Caco-2 (cell line): ENCODE measurements at regions not wholly inside any gene's neighbourhood (a gene's known extent, or its start where the extent isn't known, plus 50 kb on each side); places are given as distances from the start of the nearest gene placed in this dataset.

ENCODE experiments used
- BruUV-seq: library from RNA; stranded (reverse); fragments of 400-500 nt; replicated peaks from 2 replicates; lab custom pipeline; 2021; lab: Mats Ljungman, UMichigan
- CTCF ChIA-PET: fragments of 300-600 bp; sonication (Branson Sonifier 250); formaldehyde crosslinking; loops from one replicate; lab custom pipeline; 2022; ENCODE audit warnings: antibody characterized with exemption; lab: Charles Lee
- POLR2A ChIA-PET: fragments of 300-600 bp; sonication (Branson Sonifier 250); formaldehyde crosslinking; loops from one replicate; lab custom pipeline; 2022; ENCODE audit warnings: antibody characterized with exemption; lab: Charles Lee
- DNase-seq, 2 experiments: peaks; one replicate each; pipeline versions ENCODE4 v3.0.0 to v3.0.0-alpha.2; 2020 to 2022
- H3K27me3 ChIP-seq: replicated peaks from 2 replicates; pipeline ENCODE4 v1.6.0; 2011; ENCODE audit warnings: low read length; ENCODE audit not compliant: control insufficient read depth, insufficient read depth
- H3K36me3 ChIP-seq: 2 replicates; pipeline ENCODE4 v1.5.1; 2011; ENCODE audit warnings: low read length; ENCODE audit not compliant: control insufficient read depth, insufficient read depth
- H3K4me1 ChIP-seq: fragments of 250-450 bp; sonication (Bioruptor Pico); 2 replicates; pipeline ENCODE4 v1.5.1; 2020; ENCODE audit warnings: mild to moderate bottlenecking
- H3K4me3 ChIP-seq: 2 replicates; pipeline ENCODE4 v1.5.1; 2011; ENCODE audit warnings: low read depth, mild to moderate bottlenecking, control low read depth, low read length
- H3K9me3 ChIP-seq: fragments of 250-450 bp; sonication (Bioruptor Pico); 2 replicates; pipeline ENCODE4 v1.5.1; 2020; ENCODE audit warnings: mild to moderate bottlenecking, moderate library complexity
- H3K27ac Mint-ChIP-seq: one replicate; pipeline ENCODE4 v1.8.0; 2022; ENCODE audit warnings: mixed read lengths; ENCODE audit not compliant: unreplicated experiment
- H3K27me3 Mint-ChIP-seq: one replicate; pipeline ENCODE4 v1.8.0; 2022; ENCODE audit warnings: mixed read lengths; ENCODE audit not compliant: insufficient read depth, unreplicated experiment
- H3K36me3 Mint-ChIP-seq: one replicate; pipeline ENCODE4 v1.8.0; 2022; ENCODE audit warnings: mild to moderate bottlenecking, mixed read lengths; ENCODE audit not compliant: insufficient read depth, unreplicated experiment
- H3K4me1 Mint-ChIP-seq: one replicate; pipeline ENCODE4 v1.8.0; 2022; ENCODE audit warnings: low read depth, mixed read lengths; ENCODE audit not compliant: unreplicated experiment
- H3K4me3 Mint-ChIP-seq: one replicate; pipeline ENCODE4 v1.8.0; 2022; ENCODE audit warnings: mild to moderate bottlenecking, moderate library complexity, mixed read lengths; ENCODE audit not compliant: unreplicated experiment
- H3K9me3 Mint-ChIP-seq: one replicate; pipeline ENCODE4 v1.8.0; 2022; ENCODE audit warnings: mixed read lengths; ENCODE audit not compliant: unreplicated experiment
- intact Hi-C: fragments of 100-400 bp; cut with micrococcal nuclease; formaldehyde crosslinking; loops from one replicate; pipeline ENCODE4 v1.10.0; 2022; ENCODE audit not compliant: unreplicated experiment
- TF ChIP-seq, protein P1 (sequence below), 2 experiments: fragments of 200-600 bp in 1 of 2; IDR thresholded peaks; 1 replicate in 1 of 2; 2 replicates in 1 of 2; pipeline versions ENCODE4 v1.5.1 to v1.8.0; 2011 to 2022; ENCODE audit warnings: antibody characterized with exemption in 1 of 2, control low read depth in 1 of 2, inconsistent platforms in 1 of 2, low read depth in 1 of 2, low read length in 1 of 2, mild to moderate bottlenecking in 1 of 2, moderate library complexity in 1 of 2; ENCODE audit not compliant: insufficient read depth in 1 of 2, severe bottlenecking in 1 of 2, unreplicated experiment in 1 of 2

DNA sequence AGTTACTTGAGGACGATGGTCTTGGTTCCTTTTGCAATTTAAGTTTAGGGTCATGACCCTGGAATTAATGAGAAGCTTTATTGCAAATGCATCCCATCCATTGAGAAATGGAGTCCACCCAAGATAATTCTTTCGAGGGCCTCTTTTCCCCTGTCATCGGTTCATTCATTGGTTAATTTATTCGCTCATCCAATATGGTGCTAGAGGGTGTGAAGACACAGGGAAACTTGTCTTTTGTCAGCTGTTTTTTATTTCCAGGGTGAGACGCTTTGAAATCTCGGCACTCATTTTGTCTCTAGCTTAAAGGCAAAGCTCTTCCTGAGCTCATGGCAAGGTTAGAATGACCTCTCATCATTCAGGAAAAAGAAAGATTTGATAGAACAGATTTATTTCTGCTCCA, 464.2 kb upstream of the EEF2KMT start:
- Mint-ChIP-seq H3K27me3 (peaks cover 9% of the 10 kb centered on the region), H3K36me3 (no peaks in the 10 kb centered on the region), H3K27ac (no peak overlapping the region), H3K4me3 (no peak overlapping the region), H3K4me1 (no peaks in the 10 kb centered on the region), H3K9me3 (no peaks in the 10 kb centered on the region)
- TF ChIP-seq, protein P1, sequence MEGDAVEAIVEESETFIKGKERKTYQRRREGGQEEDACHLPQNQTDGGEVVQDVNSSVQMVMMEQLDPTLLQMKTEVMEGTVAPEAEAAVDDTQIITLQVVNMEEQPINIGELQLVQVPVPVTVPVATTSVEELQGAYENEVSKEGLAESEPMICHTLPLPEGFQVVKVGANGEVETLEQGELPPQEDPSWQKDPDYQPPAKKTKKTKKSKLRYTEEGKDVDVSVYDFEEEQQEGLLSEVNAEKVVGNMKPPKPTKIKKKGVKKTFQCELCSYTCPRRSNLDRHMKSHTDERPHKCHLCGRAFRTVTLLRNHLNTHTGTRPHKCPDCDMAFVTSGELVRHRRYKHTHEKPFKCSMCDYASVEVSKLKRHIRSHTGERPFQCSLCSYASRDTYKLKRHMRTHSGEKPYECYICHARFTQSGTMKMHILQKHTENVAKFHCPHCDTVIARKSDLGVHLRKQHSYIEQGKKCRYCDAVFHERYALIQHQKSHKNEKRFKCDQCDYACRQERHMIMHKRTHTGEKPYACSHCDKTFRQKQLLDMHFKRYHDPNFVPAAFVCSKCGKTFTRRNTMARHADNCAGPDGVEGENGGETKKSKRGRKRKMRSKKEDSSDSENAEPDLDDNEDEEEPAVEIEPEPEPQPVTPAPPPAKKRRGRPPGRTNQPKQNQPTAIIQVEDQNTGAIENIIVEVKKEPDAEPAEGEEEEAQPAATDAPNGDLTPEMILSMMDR (IDR thresholded peaks at IDR 0.05; ENCODE audit: insufficient read depth in 1 of 2, low read depth in 1 of 2, low read length in 1 of 2, severe bottlenecking in 1 of 2, unreplicated experiment in 1 of 2) = no peak
- Histone ChIP-seq H3K27me3 (no peaks in the 10 kb centered on the region), H3K9me3 (no peaks in the 10 kb centered on the region), H3K4me3 (no peak overlapping the region), H3K4me1 (no peaks in the 10 kb centered on the region), H3K36me3 (no peaks in the 10 kb centered on the region)
- POLR2A ChIA-PET = no interaction called here
- no peak for DNase-seq
- no TSS peak for BruUV-seq
- intact Hi-C loops = no loop called here
- CTCF ChIA-PET = interaction anchor here (1.6 kb wide), 1 partner anchor 55 kb away, joined by 4 read pairs; no protein-coding TSS in a partner anchor

DNA sequence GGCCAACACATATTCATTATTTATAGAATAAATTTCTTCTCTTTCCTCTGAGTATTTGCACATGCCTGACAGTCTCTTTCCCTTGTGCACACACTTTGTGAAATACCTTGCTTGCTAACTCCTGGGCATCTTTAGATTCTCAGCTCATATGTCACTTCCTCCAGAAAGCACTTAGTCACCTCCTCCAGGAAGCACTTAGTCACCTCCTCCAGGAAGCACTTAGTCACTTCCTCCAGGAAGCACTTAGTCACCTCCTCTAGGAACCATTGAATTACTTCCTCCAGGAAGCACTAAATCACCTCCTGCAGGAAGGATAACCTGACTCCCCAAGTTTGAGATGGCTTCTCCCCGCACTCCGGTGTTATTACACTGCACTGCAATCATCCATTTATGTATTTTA, 462.5 kb upstream of the EEF2KMT start:
- CTCF ChIA-PET = interaction anchor here (1.6 kb wide), 1 partner anchor 56 kb away, joined by 4 read pairs; no protein-coding TSS in a partner anchor
- TF ChIP-seq, protein P1 (IDR thresholded peaks at IDR 0.05; ENCODE audit: insufficient read depth in 1 of 2, low read depth in 1 of 2, low read length in 1 of 2, severe bottlenecking in 1 of 2, unreplicated experiment in 1 of 2) = no peak
- Histone ChIP-seq H3K4me3 (no peak overlapping the region), H3K9me3 (no peaks in the 10 kb centered on the region), H3K36me3 (no peaks in the 10 kb centered on the region), H3K27me3 (no peaks in the 10 kb centered on the region), H3K4me1 (no peaks in the 10 kb centered on the region)
- POLR2A ChIA-PET = no interaction called here
- DNase-seq = no peak
- BruUV-seq = no TSS peak
- Mint-ChIP-seq H3K9me3 (no peaks in the 10 kb centered on the region), H3K4me3 (no peak overlapping the region), H3K4me1 (no peaks in the 10 kb centered on the region), H3K27me3 (peaks cover 5% of the 10 kb centered on the region), H3K27ac (no peak overlapping the region), H3K36me3 (no peaks in the 10 kb centered on the region)
- intact Hi-C loops = no loop called here

DNA sequence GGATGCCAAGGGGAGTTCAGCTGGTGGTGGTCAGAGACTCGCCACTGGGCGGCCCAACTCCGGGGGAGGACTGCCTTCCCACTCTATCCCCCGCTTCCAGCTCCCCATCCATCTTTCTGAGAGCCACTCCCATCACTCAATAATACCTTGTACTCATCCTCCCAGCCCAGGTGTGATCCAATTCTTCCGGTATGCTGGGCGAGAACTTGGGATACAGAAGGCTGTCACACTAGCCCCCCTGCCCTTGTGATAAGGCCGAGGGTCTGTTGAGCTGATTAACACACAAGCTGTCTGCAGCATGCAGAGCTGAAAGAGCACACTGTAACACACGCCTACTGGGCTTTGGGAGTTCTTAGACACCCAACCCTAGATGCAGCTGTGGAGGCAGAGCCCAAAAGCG, 460.4 kb upstream of the EEF2KMT start:
- Mint-ChIP-seq H3K27me3 (no peaks in the 10 kb centered on the region), H3K27ac (no peak overlapping the region), H3K36me3 (no peaks in the 10 kb centered on the region), H3K4me1 (no peaks in the 10 kb centered on the region), H3K4me3 (no peak overlapping the region), H3K9me3 (no peaks in the 10 kb centered on the region)
- intact Hi-C loops = no loop called here
- POLR2A ChIA-PET = no interaction called here
- Histone ChIP-seq H3K4me3 (no peak overlapping the region), H3K4me1 (no peaks in the 10 kb centered on the region), H3K27me3 (no peaks in the 10 kb centered on the region), H3K36me3 (no peaks in the 10 kb centered on the region), H3K9me3 (no peaks in the 10 kb centered on the region)
- CTCF ChIA-PET = no interaction called here
- BruUV-seq = no TSS peak
- DNase-seq = no peak
- TF ChIP-seq, protein P1 (IDR thresholded peaks at IDR 0.05; ENCODE audit: insufficient read depth in 1 of 2, low read depth in 1 of 2, low read length in 1 of 2, severe bottlenecking in 1 of 2, unreplicated experiment in 1 of 2) = no peak
